SK-N-MC (cell line): ENCODE measurements at regions not wholly inside any gene's neighbourhood (a gene's known extent, or its start where the extent isn't known, plus 50 kb on each side); places are given as distances from the start of the nearest gene placed in this dataset.

Experiments
- DNase-seq: peaks from one replicate; pipeline ENCODE4 v3.0.0-alpha.2; 2011; ENCODE audit warnings: low read depth, low spot score
- H3K27ac ChIP-seq: fragments of 200-600 bp; sonication (generic); 2 replicates; pipeline ENCODE4 v1.5.1; 2016; ENCODE audit warnings: mixed run types
- H3K36me3 ChIP-seq: fragments of 200-600 bp; sonication (generic); 2 replicates; pipeline ENCODE4 v1.6.1; 2017; ENCODE audit warnings: antibody characterized with exemption, low read length, mixed read lengths; ENCODE audit not compliant: insufficient read depth
- H3K4me3 ChIP-seq: fragments of 200-600 bp; sonication (generic); 2 replicates; pipeline ENCODE4 v1.5.1; 2016
- H3K9ac ChIP-seq: fragments of 200-600 bp; sonication (generic); 2 replicates; pipeline ENCODE4 v1.8.0; 2017; ENCODE audit warnings: mixed run types, mixed read lengths; ENCODE audit not compliant: insufficient read length
- H3K9me3 ChIP-seq: fragments of 200-600 bp; sonication (generic); 2 replicates; pipeline ENCODE4 v1.6.1; 2017; ENCODE audit warnings: low read depth, mild to moderate bottlenecking, antibody characterized with exemption, low read length, moderate library complexity, mixed read lengths
- EZH2 ChIP-seq: fragments of 200-600 bp; sonication (generic); IDR thresholded peaks from one replicate; pipeline ENCODE4 v1.6.1; 2017; ENCODE audit warnings: antibody characterized with exemption
- FOXP2 ChIP-seq: optimal IDR thresholded peaks from 2 replicates; pipeline ENCODE3; 2011; ENCODE audit warnings: mild to moderate bottlenecking, moderate library complexity; ENCODE audit not compliant: insufficient read depth; ENCODE audit errors: extremely low read length, control extremely low read depth
- POLR2AphosphoS5 ChIP-seq: IDR thresholded peaks from 2 replicates; pipeline ENCODE4 v1.6.1; 2012; ENCODE audit warnings: mild to moderate bottlenecking, low read depth, low read length, borderline replicate concordance

- no peaks in the 10 kb centered on the region for H3K9me3 ChIP-seq
- no peak for TF ChIP-seq EZH2
- TF ChIP-seq POLR2AphosphoS5, result no peak
- TF ChIP-seq FOXP2, result no peak
- H3K9ac ChIP-seq, result no peak overlapping the region
- H3K36me3 ChIP-seq, result no peaks in the 10 kb centered on the region
- DNase-seq, result peak; percentile 52
- 0 out of 2 replicates have a peak overlapping the region, but pooled peaks have one; percentile 30 for H3K4me3 ChIP-seq
- no peak overlapping the region for H3K27ac ChIP-seq
Measured at GRCh38 chr7:25069900-25070443, 55.1 kb downstream of the CYCS start.

GRCh38 chr7:25068502-25069213, 56.4 kb downstream of the CYCS start:
- no peaks in the 10 kb centered on the region for H3K36me3 ChIP-seq

GRCh38 chr7:25067726-25068501, 57.1 kb downstream of the CYCS start:
- no peak for DNase-seq
- TF ChIP-seq EZH2, result no peak
- TF ChIP-seq FOXP2, result no peak
- TF ChIP-seq POLR2AphosphoS5, result no peak
- no peak overlapping the region for H3K4me3 ChIP-seq
- no peaks in the 10 kb centered on the region for H3K9me3 ChIP-seq
- H3K27ac ChIP-seq, result no peak overlapping the region
- H3K36me3 ChIP-seq, result no peaks in the 10 kb centered on the region
- no peak overlapping the region for H3K9ac ChIP-seq

More at GRCh38 chr7:25068502-25069213, 56.4 kb downstream of the CYCS start:
- H3K27ac ChIP-seq, result no peak overlapping the region
- no peak for DNase-seq
- H3K9me3 ChIP-seq, result no peaks in the 10 kb centered on the region
- TF ChIP-seq EZH2, result no peak
- no peak for TF ChIP-seq FOXP2
- TF ChIP-seq POLR2AphosphoS5, result no peak
- H3K9ac ChIP-seq, result no peak overlapping the region
- no peak overlapping the region for H3K4me3 ChIP-seq

- no peak overlapping the region for H3K27ac ChIP-seq
- TF ChIP-seq POLR2AphosphoS5 (no peak), EZH2 (no peak), FOXP2 (no peak)
- H3K9ac ChIP-seq, result no peak overlapping the region
- H3K4me3 ChIP-seq, result no peak overlapping the region
- DNase-seq, result no peak
- no peaks in the 10 kb centered on the region for H3K36me3 ChIP-seq
- H3K9me3 ChIP-seq, result no peaks in the 10 kb centered on the region
Measured at GRCh38 chr7:25066253-25066652, 58.8 kb downstream of the CYCS start.

- Histone ChIP-seq H3K36me3 (no peaks in the 10 kb centered on the region), H3K9ac (no peak overlapping the region), H3K9me3 (no peaks in the 10 kb centered on the region), H3K27ac (no peak overlapping the region), H3K4me3 (no peak overlapping the region)
- no peak for DNase-seq
- TF ChIP-seq POLR2AphosphoS5, result no peak
- no peak for TF ChIP-seq EZH2
- TF ChIP-seq FOXP2, result no peak
Measured at GRCh38 chr7:25062380-25062779, 62.7 kb downstream of the CYCS start.

GRCh38 chr7:25060487-25061055, 64.5 kb downstream of the CYCS start:
- no peak for TF ChIP-seq POLR2AphosphoS5
- Histone ChIP-seq H3K9ac (no peak overlapping the region), H3K36me3 (no peaks in the 10 kb centered on the region), H3K4me3 (no peak overlapping the region), H3K27ac (no peak overlapping the region), H3K9me3 (no peaks in the 10 kb centered on the region)
- no peak for DNase-seq

GRCh38 chr7:25059576-25059975, 65.5 kb downstream of the CYCS start:
- Histone ChIP-seq H3K9me3 (no peaks in the 10 kb centered on the region), H3K36me3 (no peaks in the 10 kb centered on the region), H3K9ac (no peak overlapping the region), H3K4me3 (no peak overlapping the region), H3K27ac (no peak overlapping the region)
- TF ChIP-seq POLR2AphosphoS5, result no peak
- no peak for TF ChIP-seq FOXP2
- TF ChIP-seq EZH2, result no peak
- DNase-seq, result no peak

- DNase-seq, result no peak
- no peak for TF ChIP-seq POLR2AphosphoS5
- no peak for TF ChIP-seq EZH2
- no peak for TF ChIP-seq FOXP2
- no peaks in the 10 kb centered on the region for H3K9me3 ChIP-seq
Measured at GRCh38 chr7:25056368-25056767, 68.7 kb downstream of the CYCS start.

More at GRCh38 chr7:25056368-25056767, 68.7 kb downstream of the CYCS start:
- H3K36me3 ChIP-seq, result no peaks in the 10 kb centered on the region
- H3K4me3 ChIP-seq, result no peak overlapping the region
- H3K9ac ChIP-seq, result no peak overlapping the region
- no peak overlapping the region for H3K27ac ChIP-seq
